Lung microvascular endothelial cell (primary cell): ENCODE measurements at regions not wholly inside any gene's neighbourhood (a gene's known extent, or its start where the extent isn't known, plus 50 kb on each side); places are given as distances from the start of the nearest gene placed in this dataset.

Source experiments
- DNase-seq, 2 donors: peaks; one replicate each; pipeline versions ENCODE4 v3.0.0 to v3.0.0-alpha.2; 2010; ENCODE audit warnings: low read depth in 2 of 2

DNA sequence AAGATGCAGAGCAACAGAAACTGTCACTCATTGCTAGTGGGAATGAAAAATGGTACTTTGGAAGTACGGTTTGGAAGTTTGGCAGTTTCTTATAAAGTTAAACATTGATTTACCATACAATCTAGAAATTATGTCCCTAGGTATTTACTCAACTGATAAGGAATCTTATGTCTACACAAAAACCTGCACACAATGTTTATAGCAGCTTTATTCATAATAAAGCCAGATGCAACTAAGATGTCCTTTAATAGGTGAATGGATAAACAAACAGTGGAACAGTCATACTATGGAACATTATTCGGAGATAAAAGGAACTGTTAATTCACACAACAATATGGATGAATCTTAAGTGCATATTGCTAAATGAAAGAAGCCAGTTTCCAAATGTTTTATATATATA, 96.2 kb upstream of the SIRPA start:
- DNase-seq = no peak

GRCh38 chr20:1793821-1794220, 101.4 kb upstream of the SIRPA start:
- no peak for DNase-seq

GRCh38 chr20:1792274-1792673, 102.9 kb upstream of the SIRPA start:
- DNase-seq = no peak

- DNase-seq = no peak
These were observed 104.8 kb upstream of the SIRPA start for GRCh38 chr20:1790386-1790785.

GRCh38 chr20:1788044-1788443, 107.2 kb upstream of the SIRPA start:
- DNase-seq = no peak

DNA sequence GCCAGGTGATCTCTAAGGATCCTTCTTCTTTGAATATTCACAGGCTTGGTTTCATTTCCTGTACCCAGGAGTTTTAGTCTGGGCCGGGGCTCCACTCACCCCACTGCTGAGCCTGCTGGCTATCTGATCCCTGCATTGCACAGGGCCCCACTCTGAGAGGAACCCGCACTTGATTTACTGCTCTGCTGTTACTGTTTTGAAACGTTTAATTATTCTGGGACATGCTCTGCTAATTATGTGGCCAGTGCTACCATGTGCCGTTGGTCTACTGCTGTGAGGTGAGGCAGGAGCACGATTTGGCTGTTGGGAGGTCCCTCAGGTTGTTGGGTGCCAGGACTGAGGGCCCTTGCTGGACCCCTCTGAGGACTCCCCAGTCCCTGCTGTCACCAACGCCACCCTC, 108.7 kb upstream of the SIRPA start:
- no peak for DNase-seq

- DNase-seq = no peak
These were observed 110.6 kb upstream of the SIRPA start for GRCh38 chr20:1784586-1784985.

DNA sequence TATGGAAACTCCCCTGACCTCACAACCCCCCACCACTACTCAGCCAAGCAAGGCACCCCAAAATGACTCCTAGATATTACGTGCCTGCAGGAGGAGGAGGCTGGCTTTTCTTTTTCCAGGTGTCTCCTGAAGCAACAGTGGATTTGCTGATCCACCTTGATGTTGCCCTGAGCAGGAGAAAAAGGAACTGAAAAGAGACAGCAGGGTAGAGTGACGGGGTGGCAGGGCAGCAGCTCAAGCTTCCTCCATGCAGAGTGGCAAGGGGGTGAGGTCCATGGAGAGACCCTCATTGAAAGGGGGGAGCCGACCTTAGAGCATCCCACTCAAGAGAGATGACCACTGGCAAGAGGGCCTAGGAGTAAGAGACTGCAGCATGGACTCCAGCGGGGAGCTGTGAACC, 112.0 kb upstream of the SIRPA start:
- no peak for DNase-seq

GRCh38 chr20:1782181-1782580, 113.0 kb upstream of the SIRPA start:
- DNase-seq = no peak

DNA sequence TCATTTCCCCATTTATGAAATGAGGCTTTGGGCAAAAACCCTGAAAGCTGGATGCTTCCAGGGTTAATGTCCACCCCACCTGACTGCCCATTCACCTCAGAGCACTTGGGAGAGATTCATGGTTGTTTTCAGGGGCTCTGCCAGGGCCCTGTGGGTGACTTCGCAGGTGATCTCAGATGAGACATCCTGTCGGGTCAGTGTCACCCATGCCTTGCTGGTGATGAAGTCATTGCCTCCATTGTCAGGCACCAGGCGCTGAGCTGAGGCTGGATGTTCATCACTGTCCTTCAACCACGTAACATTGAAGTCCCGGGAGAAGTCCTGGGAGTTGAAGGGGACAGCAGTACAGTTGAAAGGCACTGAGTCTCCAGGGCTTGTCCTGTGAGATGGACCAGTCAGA, 115.6 kb upstream of the SIRPA start:
- DNase-seq = no peak

DNA sequence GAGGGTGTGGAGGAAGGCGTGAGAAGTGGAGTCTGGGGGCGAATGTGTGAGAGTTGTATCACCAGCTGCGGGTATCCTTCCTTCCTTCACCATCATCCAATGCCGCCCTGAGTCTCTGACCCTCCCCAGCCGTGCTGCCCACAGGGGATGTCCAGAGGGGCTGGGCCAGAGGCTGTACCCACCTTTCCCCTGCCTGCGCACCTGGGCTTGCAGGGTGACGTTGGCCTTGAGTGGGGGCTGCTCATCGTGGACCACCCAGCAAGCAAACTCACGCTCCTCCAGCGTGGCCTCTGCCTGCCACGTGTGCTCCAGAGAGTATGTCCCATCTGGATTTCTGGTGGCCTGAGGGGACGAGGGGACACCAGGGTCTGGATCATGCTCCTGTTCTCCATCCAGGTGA, 116.9 kb upstream of the SIRPA start:
- DNase-seq = no peak

- no peak for DNase-seq
These were observed 117.8 kb upstream of the SIRPA start for GRCh38 chr20:1777476-1777820.

DNA sequence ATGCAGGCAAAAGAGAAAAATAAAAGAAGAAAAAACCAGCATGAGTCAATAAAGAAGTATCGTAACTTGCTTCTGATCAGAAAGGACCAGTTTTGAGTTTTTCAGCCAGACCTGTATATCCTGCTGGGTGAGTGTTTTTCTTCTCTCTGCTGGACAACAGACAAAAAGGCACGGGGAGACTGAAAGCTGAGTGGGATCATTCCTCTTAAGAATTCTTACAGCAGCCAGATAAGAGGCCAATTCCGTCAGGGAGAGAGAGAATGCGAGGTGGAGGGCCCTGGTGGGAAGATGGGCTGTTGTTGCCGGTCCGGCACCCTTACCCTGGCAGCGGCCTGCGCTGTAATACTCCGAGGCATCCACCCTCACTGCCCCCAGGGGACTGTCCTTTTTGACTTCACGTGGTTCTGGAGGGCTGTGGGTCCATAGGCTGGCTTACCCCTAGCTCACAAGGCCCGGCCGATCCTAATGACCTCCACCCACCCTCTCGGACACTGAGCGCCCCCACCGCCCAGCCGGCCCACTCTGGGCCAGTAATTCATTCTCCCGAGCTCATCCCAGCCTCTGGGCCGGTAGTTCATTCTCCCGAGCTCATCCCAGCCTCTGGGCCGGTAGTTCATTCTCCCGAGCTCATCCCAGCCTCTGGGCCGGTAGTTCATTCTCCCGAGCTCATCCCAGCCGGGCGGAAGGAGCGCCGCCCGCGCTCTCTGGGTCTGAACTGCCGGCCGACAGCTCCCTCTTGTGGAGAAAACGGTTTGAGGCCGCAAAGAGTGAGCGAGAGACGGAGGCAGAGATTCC, 118.3 kb upstream of the SIRPA start:
- DNase-seq = peak; percentile 88 to 95

- DNase-seq = no peak
These were observed 117.5 kb upstream of the SIRPG start for GRCh38 chr20:1775117-1775516.

GRCh38 chr20:1774479-1774878, 116.9 kb upstream of the SIRPG start:
- no peak for DNase-seq

DNA sequence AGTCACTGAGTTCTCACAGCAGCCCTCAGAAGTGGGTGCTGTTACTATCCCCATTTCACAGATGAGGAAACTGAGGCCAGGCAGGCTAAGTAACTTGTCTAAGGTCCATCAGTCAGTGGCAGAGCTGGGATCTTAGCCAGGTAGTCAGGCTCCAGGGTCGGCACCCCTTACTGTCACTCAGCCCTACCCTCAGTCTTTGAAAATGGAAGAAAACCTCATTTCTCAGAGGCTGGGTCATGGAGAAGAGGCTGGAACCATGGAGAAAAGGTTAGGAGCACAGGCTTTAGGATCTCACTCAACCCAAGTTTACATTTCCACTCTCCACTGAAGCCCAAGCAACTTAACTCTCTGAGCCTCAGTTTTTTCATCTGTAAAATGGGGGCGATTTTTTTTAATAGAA, 116.2 kb upstream of the SIRPG start:
- DNase-seq = no peak

DNA sequence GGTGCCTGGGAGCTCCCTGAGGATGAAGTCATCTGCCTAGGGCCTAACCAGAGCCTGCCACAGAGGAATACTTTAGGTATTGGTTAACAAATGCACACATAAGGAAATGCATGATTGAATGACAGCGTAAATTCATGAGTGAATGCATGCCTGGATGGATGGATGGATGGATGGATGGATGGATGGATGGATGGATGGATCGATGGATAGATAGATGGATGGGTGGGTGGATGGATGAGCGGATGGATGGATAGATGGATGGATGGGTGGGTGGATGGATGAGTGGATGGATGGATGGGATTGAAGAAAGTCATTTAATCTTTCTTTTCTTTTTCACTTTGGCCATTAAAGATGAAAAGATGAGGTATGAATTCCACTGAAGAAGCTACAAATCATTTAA, 111.9 kb upstream of the SIRPG start:
- DNase-seq = no peak

DNA sequence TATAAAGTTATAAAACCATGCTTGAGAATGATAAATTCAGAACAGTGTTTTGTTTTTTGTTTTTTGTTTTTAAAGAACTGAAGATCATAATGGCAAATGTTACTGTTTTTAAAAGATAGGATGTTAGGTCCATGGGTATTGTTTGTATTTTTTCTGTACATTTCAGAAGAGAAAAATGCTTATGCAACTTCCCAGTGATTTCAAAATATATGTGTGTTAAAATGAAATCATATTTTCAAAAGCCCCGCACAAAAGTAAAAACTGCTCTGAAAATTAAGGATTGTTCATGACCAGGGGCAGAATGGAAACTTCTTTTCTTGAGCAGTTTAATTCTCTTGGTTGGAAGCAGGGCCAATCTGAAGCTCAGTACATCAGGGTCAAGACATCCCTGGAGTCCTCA, 109.2 kb upstream of the SIRPG start:
- DNase-seq = no peak

GRCh38 chr20:1764136-1765033, 106.8 kb upstream of the SIRPG start:
- peak; percentile 85 to 87 for DNase-seq

- no peak for DNase-seq
These were observed 104.0 kb upstream of the SIRPG start for GRCh38 chr20:1761598-1761997.

GRCh38 chr20:1761116-1761515, 103.5 kb upstream of the SIRPG start:
- peak in 1 of 2 donors; percentile 76 for DNase-seq

DNA sequence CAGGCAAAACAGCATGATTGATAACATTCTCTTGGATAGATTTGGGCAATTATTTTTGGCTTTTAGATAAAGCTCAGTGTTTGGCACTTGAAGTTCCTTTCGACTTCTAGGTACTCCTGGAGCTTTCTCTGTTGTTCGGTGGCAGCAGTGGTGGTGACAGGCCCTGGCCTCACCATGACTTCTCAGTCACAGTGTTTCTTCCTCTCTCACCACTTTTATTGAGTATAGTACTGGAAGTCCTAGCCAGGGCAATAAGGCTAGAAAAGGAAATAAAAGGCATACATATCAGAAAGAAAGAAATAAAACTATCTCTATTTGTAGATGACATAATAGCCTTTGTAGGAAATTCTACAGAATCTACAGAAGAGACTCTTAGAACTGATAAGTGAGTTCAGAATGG, 101.2 kb upstream of the SIRPG start:
- no peak for DNase-seq
